Nephron (organoid): ENCODE measurements at regions not wholly inside any gene's neighbourhood (a gene's known extent, or its start where the extent isn't known, plus 50 kb on each side); places are given as distances from the start of the nearest gene placed in this dataset.
A peak's percentile ranks its signal among the peaks of the same experiment; 100 is the strongest.

Experiments
- H3K27ac Mint-ChIP-seq, 3 experiments: 2 replicates each; pipeline ENCODE4 v1.8.0; 2020; ENCODE audit warnings: mixed read lengths in 3 of 3, mild to moderate bottlenecking in 2 of 3, moderate library complexity in 1 of 3
- H3K27me3 Mint-ChIP-seq: 2 replicates; pipeline ENCODE4 v1.8.0; 2021; ENCODE audit warnings: low read depth, mild to moderate bottlenecking, moderate library complexity, mixed read lengths
- H3K36me3 Mint-ChIP-seq: 2 replicates; pipeline ENCODE4 v1.8.0; 2020; ENCODE audit warnings: low read depth, mixed read lengths
- H3K4me1 Mint-ChIP-seq: 2 replicates; pipeline ENCODE4 v1.8.0; 2020; ENCODE audit warnings: mixed read lengths
- H3K4me3 Mint-ChIP-seq, 3 experiments: 2 replicates each; pipeline ENCODE4 v1.8.0; 2020; ENCODE audit warnings: mild to moderate bottlenecking in 3 of 3, mixed read lengths in 3 of 3, moderate library complexity in 2 of 3
- H3K9me3 Mint-ChIP-seq: 2 replicates; pipeline ENCODE4 v1.8.0; 2020; ENCODE audit warnings: mixed read lengths
- TF ChIP-seq, protein P1 (sequence below), 3 experiments: fragments of 200-600 bp; sonication (generic); IDR thresholded peaks; one replicate each; pipeline ENCODE4 v1.5.0; 2021; ENCODE audit warnings: antibody characterized with exemption in 3 of 3; ENCODE audit not compliant: unreplicated experiment in 3 of 3

DNA sequence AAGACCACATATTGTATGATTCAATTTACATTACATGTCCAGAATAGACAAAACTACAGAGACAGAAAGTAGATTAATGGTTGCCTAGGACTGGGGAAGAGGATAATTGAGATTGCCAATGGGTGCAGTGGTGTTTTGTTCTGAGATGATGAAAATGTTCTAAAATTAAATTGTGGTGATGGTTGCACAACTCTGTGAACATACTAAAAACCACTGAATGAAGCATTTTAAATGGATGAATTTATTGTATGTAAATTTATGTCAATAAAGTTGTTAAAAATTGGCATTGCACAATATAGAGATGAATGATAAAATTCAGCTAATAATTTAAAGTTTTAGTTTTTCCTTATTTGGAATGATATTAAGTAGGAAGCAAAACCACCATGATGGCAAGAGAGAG lies 109.5 kb upstream of the NR4A3 start:
- H3K4me3 Mint-ChIP-seq: no peak overlapping the region
- H3K27me3 Mint-ChIP-seq: no peaks in the 10 kb centered on the region
- no peaks in the 10 kb centered on the region for H3K4me1 Mint-ChIP-seq
- no peaks in the 10 kb centered on the region for H3K36me3 Mint-ChIP-seq
- H3K9me3 Mint-ChIP-seq: no peaks in the 10 kb centered on the region
- TF ChIP-seq, protein P1, sequence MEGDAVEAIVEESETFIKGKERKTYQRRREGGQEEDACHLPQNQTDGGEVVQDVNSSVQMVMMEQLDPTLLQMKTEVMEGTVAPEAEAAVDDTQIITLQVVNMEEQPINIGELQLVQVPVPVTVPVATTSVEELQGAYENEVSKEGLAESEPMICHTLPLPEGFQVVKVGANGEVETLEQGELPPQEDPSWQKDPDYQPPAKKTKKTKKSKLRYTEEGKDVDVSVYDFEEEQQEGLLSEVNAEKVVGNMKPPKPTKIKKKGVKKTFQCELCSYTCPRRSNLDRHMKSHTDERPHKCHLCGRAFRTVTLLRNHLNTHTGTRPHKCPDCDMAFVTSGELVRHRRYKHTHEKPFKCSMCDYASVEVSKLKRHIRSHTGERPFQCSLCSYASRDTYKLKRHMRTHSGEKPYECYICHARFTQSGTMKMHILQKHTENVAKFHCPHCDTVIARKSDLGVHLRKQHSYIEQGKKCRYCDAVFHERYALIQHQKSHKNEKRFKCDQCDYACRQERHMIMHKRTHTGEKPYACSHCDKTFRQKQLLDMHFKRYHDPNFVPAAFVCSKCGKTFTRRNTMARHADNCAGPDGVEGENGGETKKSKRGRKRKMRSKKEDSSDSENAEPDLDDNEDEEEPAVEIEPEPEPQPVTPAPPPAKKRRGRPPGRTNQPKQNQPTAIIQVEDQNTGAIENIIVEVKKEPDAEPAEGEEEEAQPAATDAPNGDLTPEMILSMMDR (IDR thresholded peaks at IDR 0.05; ENCODE audit: unreplicated experiment in 3 of 3): no peak
- H3K27ac Mint-ChIP-seq: no peak overlapping the region

DNA sequence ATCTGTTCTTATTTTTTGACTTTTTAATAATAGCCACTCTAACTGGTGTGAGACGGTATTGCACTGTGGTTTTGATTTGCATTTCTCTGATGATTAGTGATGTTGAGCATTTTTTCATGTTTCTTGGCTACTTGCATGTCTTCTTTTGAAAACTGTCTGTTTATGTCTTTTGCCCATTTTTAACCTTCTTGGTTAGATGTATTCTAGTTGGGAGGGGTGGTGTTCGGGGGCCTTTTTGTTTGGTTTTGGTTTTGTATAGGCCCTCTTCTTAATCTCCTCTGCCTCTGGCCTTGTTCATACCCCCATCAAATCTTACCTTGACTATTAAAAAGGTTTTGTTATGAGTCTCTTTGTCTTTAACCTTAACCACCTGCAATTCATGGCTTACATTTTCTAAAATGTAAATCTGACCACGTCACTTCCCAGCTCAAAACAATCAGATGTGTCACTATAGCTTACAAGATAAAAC lies 107.8 kb upstream of the NR4A3 start:
- no peak overlapping the region for H3K27ac Mint-ChIP-seq
- H3K4me3 Mint-ChIP-seq: no peak overlapping the region
- TF ChIP-seq, protein P1 (IDR thresholded peaks at IDR 0.05; ENCODE audit: unreplicated experiment in 3 of 3): no peak
- H3K36me3 Mint-ChIP-seq: no peaks in the 10 kb centered on the region
- no peaks in the 10 kb centered on the region for H3K4me1 Mint-ChIP-seq
- H3K27me3 Mint-ChIP-seq: no peaks in the 10 kb centered on the region
- no peaks in the 10 kb centered on the region for H3K9me3 Mint-ChIP-seq

DNA sequence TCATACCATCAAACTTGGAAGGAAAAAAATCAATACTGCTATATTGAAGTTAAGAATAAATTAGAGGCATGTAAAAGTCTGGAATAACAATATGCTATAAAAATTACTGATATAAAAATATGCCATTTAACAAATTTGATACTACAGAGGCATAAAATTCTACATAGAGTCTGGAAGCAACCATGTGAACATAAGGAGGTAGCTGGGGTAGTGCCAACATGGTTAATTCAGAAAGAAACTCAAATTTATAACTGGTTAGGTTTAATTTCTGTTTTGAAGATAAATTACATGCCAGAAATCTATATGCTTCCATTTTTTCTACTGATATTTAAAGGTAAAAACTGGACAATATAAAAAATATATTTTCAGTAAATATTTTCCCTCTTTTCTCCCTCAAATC lies 103.1 kb upstream of the NR4A3 start:
- H3K36me3 Mint-ChIP-seq: no peaks in the 10 kb centered on the region

DNA sequence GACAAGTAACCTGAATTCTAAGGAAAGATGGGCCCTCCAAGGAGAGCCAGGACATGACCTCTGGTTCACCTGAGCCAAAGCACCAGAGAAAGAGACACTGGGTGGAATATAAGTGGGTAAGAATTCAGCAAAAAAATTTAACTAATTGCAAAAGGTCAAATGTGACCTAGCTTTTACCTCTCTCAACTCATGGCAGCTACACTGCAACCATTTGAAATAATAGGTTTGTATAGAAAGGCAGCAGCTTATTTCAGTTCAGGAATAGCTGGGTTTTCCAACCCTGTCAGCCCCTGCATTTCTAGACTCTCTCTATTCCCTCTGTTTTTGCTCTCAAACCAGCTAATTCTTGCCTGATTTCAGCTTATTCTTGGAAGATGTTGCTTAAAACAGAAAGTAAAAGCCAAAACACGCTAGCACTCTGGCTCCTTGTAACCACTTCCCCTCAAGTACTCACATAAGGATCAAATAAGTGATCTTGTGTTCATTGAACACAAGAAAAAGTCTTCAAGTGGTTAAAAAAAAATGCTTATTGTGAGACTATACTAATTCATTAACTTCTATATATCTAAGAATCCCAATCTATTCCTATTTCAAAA lies 101.1 kb upstream of the NR4A3 start:
- Mint-ChIP-seq H3K4me3 (no peak overlapping the region), H3K9me3 (no peaks in the 10 kb centered on the region), H3K36me3 (no peaks in the 10 kb centered on the region), H3K27ac (peak overlapping the region in 1 of 3 experiments; percentile 69), H3K4me1 (peaks cover 11% of the 10 kb centered on the region), H3K27me3 (no peaks in the 10 kb centered on the region)
- TF ChIP-seq, protein P1 (IDR thresholded peaks at IDR 0.05; ENCODE audit: unreplicated experiment in 3 of 3): no peak

More for the DNA sequence above, 103.1 kb upstream of the NR4A3 start:
- Mint-ChIP-seq H3K4me1 (peaks cover 11% of the 10 kb centered on the region), H3K27ac (no peak overlapping the region), H3K4me3 (no peak overlapping the region), H3K9me3 (no peaks in the 10 kb centered on the region), H3K27me3 (no peaks in the 10 kb centered on the region)
- TF ChIP-seq, protein P1 (IDR thresholded peaks at IDR 0.05; ENCODE audit: unreplicated experiment in 3 of 3): no peak

DNA sequence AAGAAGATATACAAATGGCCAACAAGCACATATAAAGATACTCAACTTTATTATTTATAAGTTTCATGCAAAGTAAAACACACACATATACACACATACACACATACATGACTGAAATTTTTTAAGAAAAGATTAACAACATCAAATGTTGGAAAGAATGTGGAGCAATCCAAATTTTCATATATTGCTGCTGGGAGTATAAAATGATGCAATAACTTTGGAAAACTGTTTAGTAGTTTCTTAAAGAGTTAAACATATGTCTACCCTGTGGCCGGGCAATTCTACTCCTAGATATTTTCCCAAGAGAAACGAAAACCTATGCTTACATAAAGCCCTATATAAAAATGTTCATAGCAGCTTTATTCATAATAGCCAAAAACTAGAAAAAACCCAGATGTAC lies 99.8 kb upstream of the NR4A3 start:
- TF ChIP-seq, protein P1 (IDR thresholded peaks at IDR 0.05; ENCODE audit: unreplicated experiment in 3 of 3): no peak
- no peaks in the 10 kb centered on the region for H3K9me3 Mint-ChIP-seq
- H3K36me3 Mint-ChIP-seq: no peaks in the 10 kb centered on the region
- no peak overlapping the region for H3K27ac Mint-ChIP-seq
- no peak overlapping the region for H3K4me3 Mint-ChIP-seq
- H3K4me1 Mint-ChIP-seq: peaks cover 13% of the 10 kb centered on the region
- no peaks in the 10 kb centered on the region for H3K27me3 Mint-ChIP-seq

DNA sequence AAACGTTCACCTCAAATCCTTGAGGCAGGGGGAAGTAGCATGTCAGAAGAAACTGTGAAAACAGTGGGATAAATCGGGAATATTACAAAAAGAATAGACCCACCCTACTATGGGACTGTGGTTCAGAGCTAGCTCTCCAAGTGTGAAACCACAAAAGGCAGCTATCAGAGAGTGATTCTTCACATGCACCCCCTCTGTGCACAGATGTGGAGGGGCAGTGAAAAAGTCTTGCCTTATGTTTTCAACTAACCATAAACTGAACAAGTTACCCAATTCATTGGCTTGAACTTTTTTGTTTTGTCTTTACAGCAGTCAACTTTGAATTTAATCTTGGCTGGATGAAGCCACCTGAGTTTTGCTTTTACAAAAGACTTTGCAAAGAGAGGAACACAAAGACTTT lies 98.8 kb upstream of the NR4A3 start:
- Mint-ChIP-seq H3K4me1 (peaks cover 16% of the 10 kb centered on the region), H3K4me3 (no peak overlapping the region), H3K36me3 (no peaks in the 10 kb centered on the region), H3K9me3 (no peaks in the 10 kb centered on the region), H3K27me3 (no peaks in the 10 kb centered on the region), H3K27ac (no peak overlapping the region)
- TF ChIP-seq, protein P1 (IDR thresholded peaks at IDR 0.05; ENCODE audit: unreplicated experiment in 3 of 3): no peak
